Astrocyte of the spinal cord (primary cell): ENCODE measurements at regions not wholly inside any gene's neighbourhood (a gene's known extent, or its start where the extent isn't known, plus 50 kb on each side); places are given as distances from the start of the nearest gene placed in this dataset.

ENCODE experiments used
- DNase-seq: peaks from one replicate; pipeline ENCODE4 v3.0.0; 2011; ENCODE audit warnings: low read depth, low spot score
- H3K4me3 ChIP-seq: 2 replicates; pipeline ENCODE4 v1.5.1; 2011; ENCODE audit warnings: low read depth, mild to moderate bottlenecking, low read length, moderate library complexity
- in situ Hi-C: cut with HindIII; loops from 2 replicates; pipeline ENCODE4 v1.10.0; 2017; ENCODE audit warnings: low sequenced_read_pairs
- TF ChIP-seq, protein P1 (sequence below): IDR thresholded peaks from 2 replicates; pipeline ENCODE4 v1.5.1; 2012; ENCODE audit warnings: low read depth, mild to moderate bottlenecking, low read length, inconsistent platforms

DNA sequence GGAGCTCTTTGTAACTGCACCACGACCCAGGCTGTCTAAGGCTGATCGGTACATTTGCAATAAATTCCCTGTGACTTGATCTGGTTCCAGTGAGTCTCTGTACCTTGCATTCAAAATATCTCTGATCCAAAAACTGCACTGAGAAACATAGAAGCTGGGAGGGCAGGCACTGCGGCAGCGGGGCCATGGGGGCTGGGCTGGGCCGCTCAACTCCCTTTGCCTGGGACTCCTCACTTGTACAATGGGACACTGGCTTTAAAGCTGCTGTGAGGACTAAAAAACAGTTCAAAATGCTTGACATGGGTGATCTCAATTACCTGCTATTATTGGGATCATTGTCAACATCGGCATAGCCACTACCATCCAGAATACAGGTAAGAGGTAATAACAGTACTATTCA is 644.0 kb downstream of the AJAP1 start:
- TF ChIP-seq, protein P1, sequence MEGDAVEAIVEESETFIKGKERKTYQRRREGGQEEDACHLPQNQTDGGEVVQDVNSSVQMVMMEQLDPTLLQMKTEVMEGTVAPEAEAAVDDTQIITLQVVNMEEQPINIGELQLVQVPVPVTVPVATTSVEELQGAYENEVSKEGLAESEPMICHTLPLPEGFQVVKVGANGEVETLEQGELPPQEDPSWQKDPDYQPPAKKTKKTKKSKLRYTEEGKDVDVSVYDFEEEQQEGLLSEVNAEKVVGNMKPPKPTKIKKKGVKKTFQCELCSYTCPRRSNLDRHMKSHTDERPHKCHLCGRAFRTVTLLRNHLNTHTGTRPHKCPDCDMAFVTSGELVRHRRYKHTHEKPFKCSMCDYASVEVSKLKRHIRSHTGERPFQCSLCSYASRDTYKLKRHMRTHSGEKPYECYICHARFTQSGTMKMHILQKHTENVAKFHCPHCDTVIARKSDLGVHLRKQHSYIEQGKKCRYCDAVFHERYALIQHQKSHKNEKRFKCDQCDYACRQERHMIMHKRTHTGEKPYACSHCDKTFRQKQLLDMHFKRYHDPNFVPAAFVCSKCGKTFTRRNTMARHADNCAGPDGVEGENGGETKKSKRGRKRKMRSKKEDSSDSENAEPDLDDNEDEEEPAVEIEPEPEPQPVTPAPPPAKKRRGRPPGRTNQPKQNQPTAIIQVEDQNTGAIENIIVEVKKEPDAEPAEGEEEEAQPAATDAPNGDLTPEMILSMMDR, result no peak
- H3K4me3 ChIP-seq, result no peak overlapping the region
- DNase-seq, result no peak
- in situ Hi-C loops, result no loop called here

DNA sequence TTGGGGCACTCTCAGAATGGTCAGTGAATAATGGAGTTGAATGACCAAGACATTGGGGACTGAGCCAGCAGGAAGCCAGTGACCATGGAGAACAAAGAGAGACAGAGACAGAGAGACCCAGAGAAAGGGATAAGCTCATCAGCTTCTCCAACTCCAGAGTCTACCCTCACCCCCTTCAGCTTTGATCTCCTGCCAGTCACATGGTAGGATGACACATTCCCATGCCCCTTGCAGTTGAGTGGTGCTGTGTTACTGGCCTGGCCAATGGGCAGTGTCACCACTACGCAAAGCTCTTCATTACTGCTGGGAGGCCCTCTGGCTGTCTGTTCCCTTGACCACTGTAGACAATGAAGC is 643.5 kb downstream of the AJAP1 start:
- no peak for DNase-seq
- no peak overlapping the region for H3K4me3 ChIP-seq
- TF ChIP-seq, protein P1, result no peak
- in situ Hi-C loops, result no loop called here

DNA sequence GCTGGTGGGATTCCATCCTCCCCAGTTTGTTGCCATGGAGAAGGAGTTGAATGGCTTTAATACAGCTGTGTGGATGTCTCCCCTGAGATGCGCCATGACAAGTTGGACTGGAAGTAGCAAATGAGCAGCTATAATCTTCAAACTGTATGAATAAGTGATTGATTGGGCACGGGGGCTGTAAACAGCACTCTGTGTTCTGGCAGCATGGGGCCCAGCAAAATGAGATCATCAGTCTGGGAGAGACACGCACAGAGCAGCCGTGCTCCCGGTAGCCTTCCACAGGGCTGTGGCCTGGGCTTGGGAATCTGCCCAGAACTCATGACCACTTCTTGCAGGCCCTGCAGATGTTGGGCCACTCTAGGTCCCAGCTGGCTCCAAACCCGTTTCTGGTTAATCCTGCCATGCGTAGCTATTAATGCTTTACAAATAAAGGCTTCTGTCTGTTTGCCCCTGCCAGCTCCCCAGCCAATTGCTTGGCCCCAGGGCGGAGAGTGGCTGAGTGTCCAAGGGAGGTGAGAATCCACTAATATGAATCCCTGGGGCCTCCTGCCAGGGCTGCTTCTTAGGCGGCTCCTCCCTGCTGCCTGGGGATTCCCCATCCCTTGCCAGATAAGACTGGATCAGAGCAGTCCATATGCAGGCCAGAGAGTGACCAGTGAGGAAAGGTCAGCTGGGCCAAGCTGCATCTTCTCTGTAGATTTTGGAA is 642.9 kb downstream of the AJAP1 start:
- in situ Hi-C loops, result no loop called here
- H3K4me3 ChIP-seq, result no peak overlapping the region
- no peak for DNase-seq
- TF ChIP-seq, protein P1, result no peak

DNA sequence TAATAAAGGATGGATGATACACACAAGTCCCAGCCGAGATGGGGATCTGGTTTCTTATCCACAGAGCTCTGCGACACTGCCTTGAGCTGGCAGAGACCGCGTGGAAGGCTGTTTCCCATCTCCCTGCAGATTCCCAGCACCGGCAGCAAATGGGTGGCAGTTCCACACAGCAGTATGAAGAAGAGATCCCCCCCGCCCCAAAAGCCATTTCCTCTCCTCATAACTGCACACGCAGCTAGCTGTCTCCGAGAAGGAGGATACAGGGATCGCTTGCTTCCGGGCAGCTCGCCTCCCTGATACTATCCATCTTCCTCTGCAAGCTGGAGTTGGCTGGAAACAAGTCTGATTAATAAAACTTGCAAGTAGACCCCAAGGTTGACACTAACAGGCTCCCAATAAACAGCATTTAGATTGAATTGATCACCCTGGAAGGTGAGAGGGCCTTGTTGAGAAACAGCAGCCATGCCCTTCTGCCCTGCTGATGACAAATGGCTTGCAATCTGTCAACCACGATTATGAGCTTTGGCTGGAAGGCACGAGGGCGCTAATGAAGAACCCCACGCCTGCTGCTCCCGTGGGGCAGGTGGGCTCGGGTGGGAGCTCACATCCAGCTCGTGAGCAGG is 642.3 kb downstream of the AJAP1 start:
- H3K4me3 ChIP-seq, result no peak overlapping the region
- TF ChIP-seq, protein P1, result no peak
- DNase-seq, result no peak
- in situ Hi-C loops, result no loop called here

DNA sequence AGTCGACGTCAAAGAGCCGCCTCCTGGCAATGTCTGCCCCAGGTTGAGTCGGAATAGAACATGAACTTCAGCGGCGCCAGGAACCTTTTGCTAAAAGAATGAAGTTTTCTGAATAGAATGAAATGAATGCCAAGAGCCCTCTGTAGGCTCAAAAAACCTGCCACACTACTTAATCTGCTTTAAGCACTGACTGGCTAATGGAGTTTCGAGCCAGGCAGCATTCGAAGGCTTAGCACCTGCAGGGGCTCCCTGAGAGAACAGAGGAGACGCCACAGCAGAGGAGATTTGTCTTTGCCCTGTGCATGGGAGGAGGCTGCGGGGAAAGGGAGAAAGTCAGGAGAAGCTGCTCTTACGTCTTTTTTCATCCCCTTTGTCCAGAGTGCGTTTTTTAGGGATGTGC is 641.7 kb downstream of the AJAP1 start:
- in situ Hi-C loops, result no loop called here
- DNase-seq, result no peak
- no peak overlapping the region for H3K4me3 ChIP-seq
- TF ChIP-seq, protein P1, result no peak

DNA sequence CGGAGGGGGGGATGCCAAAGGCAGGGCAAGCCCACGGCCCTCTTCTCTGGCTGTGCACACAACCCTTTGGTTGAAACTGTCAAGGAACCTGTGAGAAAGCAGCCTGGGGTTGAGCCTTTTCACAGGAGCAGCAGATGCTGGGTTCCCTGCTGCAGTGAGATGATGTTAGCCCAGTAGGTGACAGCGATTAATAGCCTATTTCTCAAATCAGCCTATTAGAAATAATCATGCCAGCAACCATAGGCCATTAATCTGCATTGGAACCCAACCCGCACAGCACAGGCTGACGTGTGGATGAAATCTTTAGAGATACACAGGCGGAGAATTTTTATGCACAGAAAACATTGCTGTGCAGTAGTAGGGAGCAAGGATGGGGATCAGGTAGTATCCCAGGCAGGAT is 637.5 kb downstream of the AJAP1 start:
- no peak for DNase-seq
- in situ Hi-C loops, result no loop called here
- H3K4me3 ChIP-seq, result no peak overlapping the region
- TF ChIP-seq, protein P1, result no peak
